Endothelial cell of umbilical vein (primary cell): ENCODE measurements at regions not wholly inside any gene's neighbourhood (a gene's known extent, or its start where the extent isn't known, plus 50 kb on each side); places are given as distances from the start of the nearest gene placed in this dataset.

Experiments
- BruUV-seq: library from RNA; stranded (reverse); fragments of 400-500 nt; replicated peaks from 2 replicates; lab custom pipeline; 2021; lab: Mats Ljungman, UMichigan
- CTCF ChIA-PET: fragments of 300-600, 350-600 bp; sonication (Branson Sonifier 250); formaldehyde crosslinking; loops from one replicate; lab custom pipeline; 2021; ENCODE audit warnings: antibody characterized with exemption, inconsistent platforms; lab: Charles Lee
- POLR2A ChIA-PET: fragments of 300-600, 350-600 bp; sonication (Branson Sonifier 250); formaldehyde crosslinking; loops from one replicate; lab custom pipeline; 2021; ENCODE audit warnings: antibody characterized with exemption, inconsistent platforms; lab: Charles Lee
- DNase-seq: peaks from one replicate; pipeline ENCODE4 v3.0.0-alpha.2; 2011; ENCODE audit warnings: low read depth, low spot score
- FAIRE-seq: peaks from 2 replicates; lab custom pipeline; 2011; peaks lifted over from hg19 to GRCh38; lab: Jason Lieb, UNC
- H2AFZ ChIP-seq: 2 replicates; pipeline ENCODE4 v1.6.0; 2012; ENCODE audit warnings: low read depth, low read length, control low read depth, inconsistent platforms
- H3K27ac ChIP-seq: 2 replicates; pipeline ENCODE4 v1.5.1; 2011; ENCODE audit warnings: low read depth, mild to moderate bottlenecking, control low read depth, low read length, moderate library complexity; ENCODE audit not compliant: insufficient read depth
- H3K27me3 ChIP-seq, 2 experiments: 2 replicates each; pipeline versions ENCODE4 v1.6.0 to v1.6.1; 2011; ENCODE audit warnings: low read length in 2 of 2, mixed read lengths in 1 of 2; ENCODE audit not compliant: control insufficient read depth in 2 of 2, insufficient read depth in 2 of 2
- H3K36me3 ChIP-seq, 2 experiments: 2 replicates in 1 of 2; 3 replicates in 1 of 2; pipeline ENCODE4 v1.5.1; 2011; ENCODE audit warnings: low read length in 2 of 2, mild to moderate bottlenecking in 1 of 2, moderate library complexity in 1 of 2; ENCODE audit not compliant: control insufficient read depth in 2 of 2, insufficient read depth in 2 of 2; ENCODE audit errors: extremely low read depth in 1 of 2
- H3K4me1 ChIP-seq: 3 replicates; pipeline ENCODE4 v1.5.1; 2011; ENCODE audit warnings: mild to moderate bottlenecking, low read length; ENCODE audit not compliant: control insufficient read depth, insufficient read depth; ENCODE audit errors: extremely low read depth
- H3K4me2 ChIP-seq: 2 replicates; pipeline ENCODE4 v1.6.1; 2011; ENCODE audit warnings: low read length, control low read depth, mixed read lengths; ENCODE audit not compliant: insufficient read depth
- H3K4me3 ChIP-seq, 3 experiments: fragments of 200-600 bp in 1 of 3; sonication (generic), shearing (Covaris generic) in 1 of 3; replicated peaks in 1 of 3; 2 replicates each; pipeline ENCODE4 v1.5.1; 2011 to 2016; ENCODE audit warnings: control low read depth in 3 of 3, low read length in 3 of 3, mild to moderate bottlenecking in 2 of 3, inconsistent platforms in 1 of 3, low read depth in 1 of 3, moderate library complexity in 1 of 3; ENCODE audit not compliant: insufficient read depth in 1 of 3
- H3K79me2 ChIP-seq: 2 replicates; pipeline ENCODE4 v1.6.0; 2012; ENCODE audit warnings: low read length, inconsistent platforms; ENCODE audit not compliant: control insufficient read depth, insufficient read depth
- H3K9ac ChIP-seq: replicated peaks from 2 replicates; pipeline ENCODE3; 2011; ENCODE audit warnings: low read length, control low read depth; ENCODE audit not compliant: insufficient read depth; ENCODE audit errors: extremely low read depth
- H3K9me1 ChIP-seq: replicated peaks from 3 replicates; pipeline ENCODE4 v1.6.0; 2011; ENCODE audit warnings: mild to moderate bottlenecking, low read length; ENCODE audit not compliant: control insufficient read depth, insufficient read depth; ENCODE audit errors: extremely low read depth
- H3K9me3 ChIP-seq: replicated peaks from 2 replicates; pipeline ENCODE4 v1.5.1; 2012; ENCODE audit warnings: low read length, inconsistent platforms; ENCODE audit not compliant: control insufficient read depth, insufficient read depth
- H4K20me1 ChIP-seq: replicated peaks from 2 replicates; pipeline ENCODE3; 2011; ENCODE audit warnings: mild to moderate bottlenecking, low read length; ENCODE audit not compliant: control insufficient read depth, insufficient read depth; ENCODE audit errors: extremely low read depth
- EZH2 ChIP-seq: IDR thresholded peaks from 2 replicates; pipeline ENCODE4 v1.6.1; 2012; ENCODE audit warnings: borderline replicate concordance, low read depth, mild to moderate bottlenecking, moderate library complexity, low read length, inconsistent platforms; ENCODE audit not compliant: severe bottlenecking
- FOS ChIP-seq: IDR thresholded peaks from 2 replicates; pipeline ENCODE4 v1.6.1; 2011; ENCODE audit warnings: mild to moderate bottlenecking, low read length, moderate library complexity, borderline replicate concordance; ENCODE audit not compliant: insufficient read depth
- GATA2 ChIP-seq: IDR thresholded peaks from 2 replicates; pipeline ENCODE4 v1.7.0; 2011; ENCODE audit warnings: low read depth, mild to moderate bottlenecking, moderate library complexity, mixed read lengths, low read length; ENCODE audit not compliant: insufficient read length, insufficient read depth
- JUN ChIP-seq: IDR thresholded peaks from 2 replicates; pipeline ENCODE4 v1.6.1; 2011; ENCODE audit warnings: borderline replicate concordance, low read depth; ENCODE audit not compliant: insufficient read length, insufficient read depth
- MYC ChIP-seq: IDR thresholded peaks from one replicate; pipeline ENCODE4 v1.6.1; 2011; ENCODE audit warnings: mild to moderate bottlenecking, low read depth, low read length
- POLR2A ChIP-seq: IDR thresholded peaks from 2 replicates; pipeline ENCODE4 v1.6.1; 2012; ENCODE audit warnings: low read depth, mild to moderate bottlenecking, control low read depth, low read length
- POLR2AphosphoS5 ChIP-seq: IDR thresholded peaks from 2 replicates; pipeline ENCODE4 v1.6.1; 2012; ENCODE audit warnings: low read depth, mild to moderate bottlenecking, control low read depth, low read length, moderate library complexity; ENCODE audit not compliant: insufficient read depth
- dilution Hi-C: fragments of 300-500 bp; cut with MboI; formaldehyde crosslinking; loops from one replicate; pipeline ENCODE4 v1.15.0; 2019; ENCODE audit warnings: low sequenced_read_pairs; ENCODE audit not compliant: extremely low pct_ligation_motif_present
- intact Hi-C: fragments of 100-400 bp; cut with micrococcal nuclease; formaldehyde crosslinking; loops from one replicate; pipeline ENCODE4 v1.10.0; 2022
- TF ChIP-seq, protein P1 (sequence below), 2 donors: IDR thresholded peaks; 1 replicate in 1 of 2; 2 replicates in 1 of 2; pipeline ENCODE4 v1.5.1; 2011; ENCODE audit warnings: low read length in 2 of 2, mild to moderate bottlenecking in 2 of 2, moderate library complexity in 2 of 2, control low read depth in 1 of 2, inconsistent platforms in 1 of 2, low read depth in 1 of 2; ENCODE audit not compliant: insufficient read depth in 1 of 2; ENCODE audit errors: extremely low read depth in 1 of 2
- TF ChIP-seq, protein P2 (sequence below): IDR thresholded peaks from 2 replicates; pipeline ENCODE4 v1.6.1; 2011; ENCODE audit not compliant: insufficient read depth, insufficient read length

DNA sequence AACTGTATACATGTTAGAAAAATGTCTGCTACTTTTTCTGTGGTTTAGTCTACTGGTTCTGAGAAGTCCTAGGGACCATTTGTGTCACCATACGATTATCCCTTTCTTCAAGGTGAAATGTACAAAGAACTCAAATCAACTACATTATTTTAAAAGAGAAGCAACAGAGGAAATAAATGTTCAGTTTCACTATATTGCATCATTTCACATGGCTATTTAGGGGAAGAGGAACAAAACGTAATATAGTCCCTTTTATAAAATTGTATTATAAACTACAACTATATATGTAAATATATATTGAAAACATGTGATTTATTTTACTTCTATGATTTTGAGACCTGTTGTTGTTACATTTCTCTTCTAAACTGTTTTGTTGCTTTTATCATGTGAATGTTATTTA lies 1308.0 kb downstream of the EPHA7 start:
- Histone ChIP-seq H3K36me3 (no peaks in the 10 kb centered on the region), H3K4me1 (no peaks in the 10 kb centered on the region), H4K20me1 (no peaks in the 10 kb centered on the region), H3K9me1 (no peaks in the 10 kb centered on the region), H3K79me2 (no peaks in the 10 kb centered on the region), H3K27ac (no peak overlapping the region), H3K27me3 (no peaks in the 10 kb centered on the region), H3K9ac (no peak overlapping the region), H3K4me2 (no peak overlapping the region), H2AFZ (no peak overlapping the region), H3K9me3 (peaks cover 2% of the 10 kb centered on the region), H3K4me3 (no peak overlapping the region)
- no peak for FAIRE-seq
- no peak for TF ChIP-seq POLR2A
- TF ChIP-seq, protein P1, sequence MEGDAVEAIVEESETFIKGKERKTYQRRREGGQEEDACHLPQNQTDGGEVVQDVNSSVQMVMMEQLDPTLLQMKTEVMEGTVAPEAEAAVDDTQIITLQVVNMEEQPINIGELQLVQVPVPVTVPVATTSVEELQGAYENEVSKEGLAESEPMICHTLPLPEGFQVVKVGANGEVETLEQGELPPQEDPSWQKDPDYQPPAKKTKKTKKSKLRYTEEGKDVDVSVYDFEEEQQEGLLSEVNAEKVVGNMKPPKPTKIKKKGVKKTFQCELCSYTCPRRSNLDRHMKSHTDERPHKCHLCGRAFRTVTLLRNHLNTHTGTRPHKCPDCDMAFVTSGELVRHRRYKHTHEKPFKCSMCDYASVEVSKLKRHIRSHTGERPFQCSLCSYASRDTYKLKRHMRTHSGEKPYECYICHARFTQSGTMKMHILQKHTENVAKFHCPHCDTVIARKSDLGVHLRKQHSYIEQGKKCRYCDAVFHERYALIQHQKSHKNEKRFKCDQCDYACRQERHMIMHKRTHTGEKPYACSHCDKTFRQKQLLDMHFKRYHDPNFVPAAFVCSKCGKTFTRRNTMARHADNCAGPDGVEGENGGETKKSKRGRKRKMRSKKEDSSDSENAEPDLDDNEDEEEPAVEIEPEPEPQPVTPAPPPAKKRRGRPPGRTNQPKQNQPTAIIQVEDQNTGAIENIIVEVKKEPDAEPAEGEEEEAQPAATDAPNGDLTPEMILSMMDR (IDR thresholded peaks at IDR 0.05; ENCODE audit: extremely low read depth in 1 of 2, insufficient read depth in 1 of 2, low read depth in 1 of 2, low read length in 2 of 2) = no peak
- no peak for TF ChIP-seq JUN
- TF ChIP-seq, protein P2, sequence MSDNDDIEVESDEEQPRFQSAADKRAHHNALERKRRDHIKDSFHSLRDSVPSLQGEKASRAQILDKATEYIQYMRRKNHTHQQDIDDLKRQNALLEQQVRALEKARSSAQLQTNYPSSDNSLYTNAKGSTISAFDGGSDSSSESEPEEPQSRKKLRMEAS = no peak
- TF ChIP-seq GATA2 = no peak
- TF ChIP-seq MYC = no peak
- TF ChIP-seq EZH2 = no peak
- TF ChIP-seq FOS = no peak
- TF ChIP-seq POLR2AphosphoS5 = no peak
- no TSS peak for BruUV-seq
- intact Hi-C loops (no loop called here), dilution Hi-C loops (no loop called here)
- POLR2A ChIA-PET = no interaction called here
- no peak for DNase-seq
- CTCF ChIA-PET = interaction anchor here (0.7 to 1.4 kb wide), 2 partner anchors 11 to 36 kb away, joined by 3 read pairs; no protein-coding TSS in a partner anchor
